Caki2 (cell line): ENCODE measurements at regions not wholly inside any gene's neighbourhood (a gene's known extent, or its start where the extent isn't known, plus 50 kb on each side); places are given as distances from the start of the nearest gene placed in this dataset.

ENCODE experiments used
- DNase-seq: peaks from one replicate; pipeline ENCODE4 v3.0.0-alpha.2; 2015; ENCODE audit warnings: low read depth
- in situ Hi-C: cut with HindIII; loops from 2 replicates; pipeline ENCODE4 v1.10.0; 2016; ENCODE audit warnings: low sequenced_read_pairs, low pct_unique_long_range_greater_than_20kb, mixed read lengths

- no peak for DNase-seq
- in situ Hi-C loops, result no loop called here
These were observed 201.2 kb upstream of the MPDZ start for GRCh38 chr9:13480693-13481092.

- in situ Hi-C loops, result no loop called here
- no peak for DNase-seq
These were observed 199.6 kb upstream of the MPDZ start for GRCh38 chr9:13479096-13479495.

GRCh38 chr9:13478639-13479038, 199.1 kb upstream of the MPDZ start:
- no peak for DNase-seq
- in situ Hi-C loops, result no loop called here

- no peak for DNase-seq
- in situ Hi-C loops, result no loop called here
These were observed 198.7 kb upstream of the MPDZ start for GRCh38 chr9:13478160-13478559.

- in situ Hi-C loops, result no loop called here
- DNase-seq, result no peak
These were observed 191.3 kb upstream of the MPDZ start for GRCh38 chr9:13470836-13471235.

- no peak for DNase-seq
- in situ Hi-C loops, result no loop called here
These were observed 187.7 kb upstream of the MPDZ start for GRCh38 chr9:13467157-13467556.

GRCh38 chr9:13461414-13461991, 182.0 kb upstream of the MPDZ start:
- in situ Hi-C loops, result no loop called here
- no peak for DNase-seq

GRCh38 chr9:13459071-13459470, 179.6 kb upstream of the MPDZ start:
- in situ Hi-C loops, result no loop called here
- no peak for DNase-seq

GRCh38 chr9:13457795-13458194, 178.3 kb upstream of the MPDZ start:
- in situ Hi-C loops, result no loop called here
- DNase-seq, result no peak

GRCh38 chr9:13450723-13451122, 171.2 kb upstream of the MPDZ start:
- no peak for DNase-seq
- in situ Hi-C loops, result no loop called here

GRCh38 chr9:13448482-13448881, 169.0 kb upstream of the MPDZ start:
- in situ Hi-C loops, result no loop called here
- no peak for DNase-seq

- in situ Hi-C loops, result no loop called here
These were observed 168.4 kb upstream of the MPDZ start for GRCh38 chr9:13447843-13448422.

GRCh38 chr9:13446938-13447842, 167.7 kb upstream of the MPDZ start:
- no peak for DNase-seq
- in situ Hi-C loops, result no loop called here

More at GRCh38 chr9:13447843-13448422, 168.4 kb upstream of the MPDZ start:
- no peak for DNase-seq

- in situ Hi-C loops, result no loop called here
- no peak for DNase-seq
These were observed 166.9 kb upstream of the MPDZ start for GRCh38 chr9:13446286-13446937.

- DNase-seq, result no peak
- in situ Hi-C loops, result no loop called here
These were observed 165.6 kb upstream of the MPDZ start for GRCh38 chr9:13445103-13445500.

- in situ Hi-C loops, result no loop called here
- no peak for DNase-seq
These were observed 165.0 kb upstream of the MPDZ start for GRCh38 chr9:13444245-13445102.

- in situ Hi-C loops, result no loop called here
- no peak for DNase-seq
These were observed 164.1 kb upstream of the MPDZ start for GRCh38 chr9:13443346-13444244.
